Sigmoid colon (tissue), 4 donors: ENCODE measurements at regions not wholly inside any gene's neighbourhood (a gene's known extent, or its start where the extent isn't known, plus 50 kb on each side); places are given as distances from the start of the nearest gene placed in this dataset.

ENCODE experiments used
- POLR2AphosphoS5 ChIP-seq, 4 donors: sonication (generic); formaldehyde crosslinking; IDR thresholded peaks; one replicate each; pipeline ENCODE4 v1.6.1; 2017; ENCODE audit warnings: antibody characterized with exemption in 4 of 4
- TF ChIP-seq, protein P1 (sequence below), 4 experiments: fragments of 450-650 bp in 3 of 4; fragments of 200-600 bp in 1 of 4; IDR thresholded peaks; one replicate each; pipeline ENCODE4 v1.5.1; 2016 to 2019; ENCODE audit warnings: antibody characterized with exemption in 4 of 4, mild to moderate bottlenecking in 3 of 4, moderate library complexity in 2 of 4

DNA sequence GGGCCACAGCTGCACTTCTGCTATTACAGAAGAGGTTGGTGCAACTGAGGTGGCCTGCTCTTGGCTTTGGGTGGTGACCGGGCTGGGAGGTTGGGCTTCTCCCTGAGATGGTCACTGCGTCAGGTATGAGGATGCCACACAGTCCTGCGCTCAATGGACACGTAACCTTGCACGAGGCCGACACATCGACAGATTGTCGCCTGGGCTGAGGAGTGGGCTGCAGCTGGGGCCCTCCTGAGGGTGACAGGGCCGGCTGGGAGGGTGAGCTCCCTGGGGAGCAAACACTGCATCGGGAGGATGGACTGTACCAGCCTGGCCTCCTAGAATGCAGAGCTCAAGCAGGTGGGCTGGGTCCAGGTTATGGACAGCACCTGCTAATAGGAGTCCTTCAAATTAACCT, 261.1 kb upstream of the ADAMTS16 start:
- TF ChIP-seq, protein P1, sequence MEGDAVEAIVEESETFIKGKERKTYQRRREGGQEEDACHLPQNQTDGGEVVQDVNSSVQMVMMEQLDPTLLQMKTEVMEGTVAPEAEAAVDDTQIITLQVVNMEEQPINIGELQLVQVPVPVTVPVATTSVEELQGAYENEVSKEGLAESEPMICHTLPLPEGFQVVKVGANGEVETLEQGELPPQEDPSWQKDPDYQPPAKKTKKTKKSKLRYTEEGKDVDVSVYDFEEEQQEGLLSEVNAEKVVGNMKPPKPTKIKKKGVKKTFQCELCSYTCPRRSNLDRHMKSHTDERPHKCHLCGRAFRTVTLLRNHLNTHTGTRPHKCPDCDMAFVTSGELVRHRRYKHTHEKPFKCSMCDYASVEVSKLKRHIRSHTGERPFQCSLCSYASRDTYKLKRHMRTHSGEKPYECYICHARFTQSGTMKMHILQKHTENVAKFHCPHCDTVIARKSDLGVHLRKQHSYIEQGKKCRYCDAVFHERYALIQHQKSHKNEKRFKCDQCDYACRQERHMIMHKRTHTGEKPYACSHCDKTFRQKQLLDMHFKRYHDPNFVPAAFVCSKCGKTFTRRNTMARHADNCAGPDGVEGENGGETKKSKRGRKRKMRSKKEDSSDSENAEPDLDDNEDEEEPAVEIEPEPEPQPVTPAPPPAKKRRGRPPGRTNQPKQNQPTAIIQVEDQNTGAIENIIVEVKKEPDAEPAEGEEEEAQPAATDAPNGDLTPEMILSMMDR (IDR thresholded peaks at IDR 0.05), result no peak
- TF ChIP-seq POLR2AphosphoS5 (IDR thresholded peaks at IDR 0.05), result no peak
